Epithelial cell of prostate (primary cell): ENCODE measurements at regions not wholly inside any gene's neighbourhood (a gene's known extent, or its start where the extent isn't known, plus 50 kb on each side); places are given as distances from the start of the nearest gene placed in this dataset.
A peak's percentile ranks its signal among the peaks of the same experiment; 100 is the strongest.

ENCODE experiments used
- DNase-seq: peaks from one replicate; pipeline ENCODE4 v3.0.0-alpha.2; 2011; ENCODE audit warnings: low read depth, low spot score
- H3K27ac ChIP-seq: fragments of 450-650 bp; 2 replicates; pipeline ENCODE4 v1.5.1; 2017; ENCODE audit warnings: mild to moderate bottlenecking

- no peak overlapping the region for H3K27ac ChIP-seq
- no peak for DNase-seq
Measured at GRCh38 chr5:175803736-175804454, 67.5 kb upstream of the CPLX2 start.

- H3K27ac ChIP-seq: no peak overlapping the region
- DNase-seq: no peak
Measured at GRCh38 chr5:175805256-175806011, 65.9 kb upstream of the CPLX2 start.

GRCh38 chr5:175808711-175809110 is 62.7 kb upstream of the CPLX2 start:
- no peak for DNase-seq
- H3K27ac ChIP-seq: no peak overlapping the region

- no peak overlapping the region for H3K27ac ChIP-seq
- no peak for DNase-seq
Measured at GRCh38 chr5:175809531-175810121, 61.8 kb upstream of the CPLX2 start.

GRCh38 chr5:175810457-175810856 is 60.9 kb upstream of the CPLX2 start:
- H3K27ac ChIP-seq: no peak overlapping the region
- no peak for DNase-seq

- no peak overlapping the region for H3K27ac ChIP-seq
- DNase-seq: no peak
Measured at GRCh38 chr5:175811589-175811988, 59.8 kb upstream of the CPLX2 start.

GRCh38 chr5:175813943-175814630 is 57.3 kb upstream of the CPLX2 start:
- peak overlapping the region; percentile 70 for H3K27ac ChIP-seq
- DNase-seq: no peak

- DNase-seq: no peak
- H3K27ac ChIP-seq: peak overlapping the region; percentile 70
Measured at GRCh38 chr5:175814691-175815090, 56.7 kb upstream of the CPLX2 start.

GRCh38 chr5:175815126-175815913 is 56.1 kb upstream of the CPLX2 start:
- no peak overlapping the region for H3K27ac ChIP-seq

GRCh38 chr5:175816348-175816747 is 55.0 kb upstream of the CPLX2 start:
- DNase-seq: no peak
- H3K27ac ChIP-seq: no peak overlapping the region

More at GRCh38 chr5:175815126-175815913, 56.1 kb upstream of the CPLX2 start:
- no peak for DNase-seq

- no peak overlapping the region for H3K27ac ChIP-seq
- no peak for DNase-seq
Measured at GRCh38 chr5:175819090-175819425, 52.3 kb upstream of the CPLX2 start.

- no peak overlapping the region for H3K27ac ChIP-seq
- no peak for DNase-seq
Measured at GRCh38 chr5:175820230-175820629, 51.1 kb upstream of the CPLX2 start.
